ENCODE measurements at regions not wholly inside any gene's neighbourhood (a gene's known extent, or its start where the extent isn't known, plus 50 kb on each side); places are given as distances from the start of the nearest gene placed in this dataset.

- ATAC-seq (no peak), FAIRE-seq (peak; percentile 77)
- CTCF ChIA-PET, result interaction anchor here (0.9 kb wide), 1 partner anchor 9 kb away, joined by 3 read pairs; no protein-coding TSS in a partner anchor
These were observed 94.5 kb upstream of the ARHGAP5 start for GRCh38 chr14:31982642-31983041.

DNA sequence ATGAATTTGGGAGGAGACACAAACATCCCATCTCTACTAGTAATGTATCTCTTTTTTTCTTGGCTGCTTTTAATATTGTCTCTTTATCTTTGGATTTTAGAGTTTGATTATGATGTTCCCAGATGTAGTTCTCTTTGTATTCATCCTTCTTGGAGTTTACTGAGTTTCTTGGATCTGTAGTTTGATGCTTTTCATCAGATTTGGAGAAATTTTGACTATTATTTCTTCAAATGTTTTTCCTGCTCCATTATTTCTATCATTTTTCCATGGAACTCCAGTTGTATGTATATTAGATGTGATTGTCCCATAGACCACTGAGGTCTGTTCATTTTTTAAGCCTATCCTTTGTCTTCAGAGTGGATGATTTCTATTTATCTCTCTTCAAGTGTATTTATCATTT is 90.7 kb upstream of the ARHGAP5 start:
- no peak for FAIRE-seq
- no peak for DNase-seq (ENCODE audit: low read depth in 1 of 2, low spot score in 1 of 2)
- POLR2A ChIA-PET, result no interaction called here
- CTCF ChIA-PET, result no interaction called here
- TF ChIP-seq TFCP2L1 (CRISPR knock-in tag; IDR thresholded peaks at IDR 0.05) (no peak), MAFK (IDR thresholded peaks at IDR 0.05; ENCODE audit: partially characterized antibody) (no peak), NPAS2 (CRISPR knock-in tag; IDR thresholded peaks at IDR 0.05; ENCODE audit: borderline replicate concordance) (no peak), BHLHE40 (IDR thresholded peaks at IDR 0.05; ENCODE audit: low read depth, low read length) (no peak), RFX5 (IDR thresholded peaks at IDR 0.05) (no peak), ZSCAN20 (CRISPR knock-in tag; IDR thresholded peaks at IDR 0.05) (no peak), MAZ (IDR thresholded peaks at IDR 0.05; ENCODE audit: borderline replicate concordance, low read depth, low read length) (no peak), KDM1A (IDR thresholded peaks at IDR 0.05; ENCODE audit: low read depth) (no peak), NFE2L2 (conservative IDR thresholded peaks at IDR 0.05; ENCODE audit: low read length) (no peak), CHD2 (IDR thresholded peaks at IDR 0.05; ENCODE audit: low read length, partially characterized antibody) (no peak), HOXB5 (CRISPR knock-in tag; IDR thresholded peaks at IDR 0.05) (no peak), RCOR1 (IDR thresholded peaks at IDR 0.05; ENCODE audit: low read depth, low read length) (no peak), ZC3H11A (IDR thresholded peaks at IDR 0.05) (no peak), SMC3 (IDR thresholded peaks at IDR 0.05) (no peak)
- TF ChIP-seq, protein P1, sequence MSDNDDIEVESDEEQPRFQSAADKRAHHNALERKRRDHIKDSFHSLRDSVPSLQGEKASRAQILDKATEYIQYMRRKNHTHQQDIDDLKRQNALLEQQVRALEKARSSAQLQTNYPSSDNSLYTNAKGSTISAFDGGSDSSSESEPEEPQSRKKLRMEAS (IDR thresholded peaks at IDR 0.05), result no peak
- TF ChIP-seq, protein P2, sequence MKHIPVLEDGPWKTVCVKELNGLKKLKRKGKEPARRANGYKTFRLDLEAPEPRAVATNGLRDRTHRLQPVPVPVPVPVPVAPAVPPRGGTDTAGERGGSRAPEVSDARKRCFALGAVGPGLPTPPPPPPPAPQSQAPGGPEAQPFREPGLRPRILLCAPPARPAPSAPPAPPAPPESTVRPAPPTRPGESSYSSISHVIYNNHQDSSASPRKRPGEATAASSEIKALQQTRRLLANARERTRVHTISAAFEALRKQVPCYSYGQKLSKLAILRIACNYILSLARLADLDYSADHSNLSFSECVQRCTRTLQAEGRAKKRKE (CRISPR knock-in tag; IDR thresholded peaks at IDR 0.05; ENCODE audit: low read depth), result no peak
- TF ChIP-seq, protein P3, sequence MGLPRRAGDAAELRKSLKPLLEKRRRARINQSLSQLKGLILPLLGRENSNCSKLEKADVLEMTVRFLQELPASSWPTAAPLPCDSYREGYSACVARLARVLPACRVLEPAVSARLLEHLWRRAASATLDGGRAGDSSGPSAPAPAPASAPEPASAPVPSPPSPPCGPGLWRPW (IDR thresholded peaks at IDR 0.05), result no peak
- H3K9me3 ChIP-seq, result peaks cover 29% of the 10 kb centered on the region
- no peak overlapping the region for H3K4me3 ChIP-seq
- no peak for ATAC-seq
- peaks cover 3% of the 10 kb centered on the region for H3K4me1 ChIP-seq
- no peak overlapping the region for H3K4me2 ChIP-seq
- no peak overlapping the region for H3K27ac ChIP-seq

More at GRCh38 chr14:31982642-31983041, 94.5 kb upstream of the ARHGAP5 start:
- 82% methylated on average over 1 of the region's 1 CpG for WGBS (ENCODE audit: missing lambda C conversion rate)
- Histone ChIP-seq H3K4me1 (no peaks in the 10 kb centered on the region), H3K9me3 (peaks cover 29% of the 10 kb centered on the region), H3K4me2 (no peak overlapping the region), H3K27ac (no peak overlapping the region), H3K4me3 (no peak overlapping the region)
- POLR2A ChIA-PET, result no interaction called here
- no peak for DNase-seq (ENCODE audit: low read depth in 1 of 2, low spot score in 1 of 2)
- TF ChIP-seq BHLHE40 (IDR thresholded peaks at IDR 0.05; ENCODE audit: low read depth, low read length) (no peak), SMC3 (IDR thresholded peaks at IDR 0.05) (no peak), EHMT2 (IDR thresholded peaks at IDR 0.05; ENCODE audit: low read depth) (no peak), ZNF302 (CRISPR knock-in tag; IDR thresholded peaks at IDR 0.05) (no peak)

DNA sequence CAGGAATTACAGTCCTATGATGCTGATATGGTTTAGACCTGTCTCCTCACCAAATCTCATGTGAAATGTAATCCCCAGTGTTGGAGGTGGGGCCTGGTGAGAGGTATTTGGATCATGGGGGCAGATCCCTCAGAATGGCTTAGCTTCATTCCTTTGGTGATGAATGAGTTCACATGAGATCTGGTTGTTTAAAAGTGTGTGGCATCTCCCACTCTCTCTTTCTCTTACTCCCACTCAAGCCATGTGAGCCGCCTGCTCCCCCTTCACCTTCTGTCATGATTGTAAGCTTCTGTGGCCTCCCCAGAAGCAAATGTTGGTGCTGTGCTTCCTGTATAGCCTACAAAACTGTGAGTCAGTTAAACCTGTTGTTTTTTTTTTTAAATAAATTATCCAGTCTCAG is 89.4 kb upstream of the ARHGAP5 start:
- no peak for ATAC-seq
- Histone ChIP-seq H3K9me3 (peaks cover 17% of the 10 kb centered on the region), H3K4me1 (peaks cover 15% of the 10 kb centered on the region), H3K4me2 (no peak overlapping the region), H3K27ac (no peak overlapping the region), H3K4me3 (no peak overlapping the region)
- ChIA-PET CTCF (interaction anchor here (1.7 kb wide), 1 partner anchor 53 kb away, joined by 4 read pairs; no protein-coding TSS in a partner anchor), POLR2A (no interaction called here)
- FAIRE-seq, result no peak
- 97% methylated on average over 1 of the region's 1 CpG for WGBS (ENCODE audit: missing lambda C conversion rate)
- TF ChIP-seq, protein P2 (CRISPR knock-in tag; IDR thresholded peaks at IDR 0.05; ENCODE audit: low read depth), result no peak
- TF ChIP-seq PHF8 (IDR thresholded peaks at IDR 0.05; ENCODE audit: borderline replicate concordance, low read depth) (no peak), MAZ (IDR thresholded peaks at IDR 0.05; ENCODE audit: borderline replicate concordance, low read depth, low read length) (no peak), USF2 (IDR thresholded peaks at IDR 0.05) (no peak), E2F6 (IDR thresholded peaks at IDR 0.05; ENCODE audit: borderline replicate concordance, low read depth) (no peak), RCOR1 (IDR thresholded peaks at IDR 0.05; ENCODE audit: low read depth, low read length) (no peak), CEBPB (IDR thresholded peaks at IDR 0.05) (no peak), BHLHE40 (IDR thresholded peaks at IDR 0.05; ENCODE audit: low read depth, low read length) (no peak), HDAC2 (IDR thresholded peaks at IDR 0.05) (no peak), FOSL2 (IDR thresholded peaks at IDR 0.05) (no peak), FOSL2 (CRISPR knock-in tag; IDR thresholded peaks at IDR 0.05) (no peak), FOSB (CRISPR knock-in tag; IDR thresholded peaks at IDR 0.05) (no peak)
- DNase-seq (ENCODE audit: low read depth in 1 of 2, low spot score in 1 of 2), result no peak
